NCI-H345 (cell line): ENCODE measurements at regions not wholly inside any gene's neighbourhood (a gene's known extent, or its start where the extent isn't known, plus 50 kb on each side); places are given as distances from the start of the nearest gene placed in this dataset.
"Not testable (repeated sequence)": the region's sequence is repeated elsewhere in the genome, so short reads cannot be mapped to it uniquely, and the experiment has no call there.

ENCODE experiments used
- DNase-seq: peaks from one replicate; lab custom pipeline; 2025; lab: John Stamatoyannopoulos, UW

DNA sequence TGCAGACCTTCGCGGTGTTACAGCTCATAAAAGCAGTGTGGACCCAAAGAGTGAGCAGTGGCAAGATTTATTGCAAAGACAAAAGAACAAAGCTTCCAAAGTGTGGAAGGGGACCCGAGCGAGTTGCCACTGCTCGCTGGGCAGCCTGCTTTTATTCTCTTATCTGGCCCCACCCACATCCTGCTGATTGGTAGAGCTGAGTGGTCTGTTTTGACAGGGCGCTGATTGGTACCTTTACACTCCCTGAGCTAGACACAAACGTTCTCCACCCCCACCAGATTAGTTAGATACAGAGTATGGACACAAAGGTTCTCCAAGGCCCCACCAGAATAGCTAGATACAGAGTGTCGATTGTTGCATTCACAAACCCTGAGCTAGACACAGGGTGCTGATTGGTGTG is 156.2 kb upstream of the GIMD1 start:
- DNase-seq: not testable (repeated sequence)

DNA sequence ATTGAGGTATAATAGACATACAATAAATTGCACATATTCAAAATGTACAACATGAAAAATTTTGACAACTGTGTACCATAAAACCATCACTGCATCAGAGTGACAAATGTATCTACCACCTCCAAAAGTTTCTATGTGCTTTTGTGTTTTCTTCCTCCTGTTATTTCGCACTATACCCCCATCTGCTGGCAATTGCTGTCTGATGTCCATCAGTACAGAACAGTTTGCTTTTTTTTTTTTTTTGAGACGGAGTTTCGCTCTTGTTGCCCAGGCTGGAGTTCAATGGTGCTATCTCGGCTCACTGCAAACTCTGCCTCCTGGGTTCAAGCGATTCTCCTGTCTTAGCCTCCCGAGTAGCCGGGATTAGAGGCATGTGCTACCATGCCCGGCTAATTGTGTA is 154.3 kb upstream of the GIMD1 start:
- no peak for DNase-seq

DNA sequence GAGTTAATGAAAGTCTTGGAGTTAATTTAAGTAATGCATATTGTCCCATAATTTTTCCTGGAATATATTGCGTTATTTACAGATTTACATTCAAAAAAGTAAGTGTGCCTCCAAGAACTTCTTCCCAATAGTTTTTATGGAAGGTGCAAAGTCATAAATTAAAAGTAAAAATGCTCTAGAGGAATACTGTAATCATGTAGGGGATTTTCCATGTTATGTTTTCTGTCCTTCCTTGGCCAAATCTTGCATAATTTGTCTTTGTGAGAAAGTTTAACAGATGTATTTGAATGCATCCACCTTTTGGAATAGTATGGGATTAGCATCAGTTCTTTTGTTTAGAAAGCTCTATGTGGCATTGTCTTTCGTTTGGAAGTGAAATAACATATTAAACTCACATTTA is 144.1 kb upstream of the GIMD1 start:
- DNase-seq: no peak

DNA sequence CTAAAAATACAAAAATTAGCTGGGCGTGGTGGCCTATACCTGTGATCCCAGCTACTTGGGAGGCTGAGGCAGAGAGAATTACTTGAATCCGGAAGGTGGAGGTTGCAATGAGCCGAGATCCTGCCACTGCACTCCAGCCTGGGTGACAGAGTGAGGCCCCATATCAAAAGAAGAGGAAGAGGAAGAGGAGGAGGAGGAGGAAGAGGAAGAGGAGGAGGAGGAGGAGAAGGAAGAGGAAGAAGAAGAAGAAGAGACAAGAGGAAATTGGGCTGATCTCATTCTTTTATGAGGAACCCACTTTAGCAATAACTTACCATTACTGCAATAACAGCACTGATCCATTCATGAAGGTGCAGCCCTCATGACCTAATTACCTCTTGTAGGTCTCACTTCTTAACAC is 138.9 kb upstream of the GIMD1 start:
- DNase-seq: no peak

DNA sequence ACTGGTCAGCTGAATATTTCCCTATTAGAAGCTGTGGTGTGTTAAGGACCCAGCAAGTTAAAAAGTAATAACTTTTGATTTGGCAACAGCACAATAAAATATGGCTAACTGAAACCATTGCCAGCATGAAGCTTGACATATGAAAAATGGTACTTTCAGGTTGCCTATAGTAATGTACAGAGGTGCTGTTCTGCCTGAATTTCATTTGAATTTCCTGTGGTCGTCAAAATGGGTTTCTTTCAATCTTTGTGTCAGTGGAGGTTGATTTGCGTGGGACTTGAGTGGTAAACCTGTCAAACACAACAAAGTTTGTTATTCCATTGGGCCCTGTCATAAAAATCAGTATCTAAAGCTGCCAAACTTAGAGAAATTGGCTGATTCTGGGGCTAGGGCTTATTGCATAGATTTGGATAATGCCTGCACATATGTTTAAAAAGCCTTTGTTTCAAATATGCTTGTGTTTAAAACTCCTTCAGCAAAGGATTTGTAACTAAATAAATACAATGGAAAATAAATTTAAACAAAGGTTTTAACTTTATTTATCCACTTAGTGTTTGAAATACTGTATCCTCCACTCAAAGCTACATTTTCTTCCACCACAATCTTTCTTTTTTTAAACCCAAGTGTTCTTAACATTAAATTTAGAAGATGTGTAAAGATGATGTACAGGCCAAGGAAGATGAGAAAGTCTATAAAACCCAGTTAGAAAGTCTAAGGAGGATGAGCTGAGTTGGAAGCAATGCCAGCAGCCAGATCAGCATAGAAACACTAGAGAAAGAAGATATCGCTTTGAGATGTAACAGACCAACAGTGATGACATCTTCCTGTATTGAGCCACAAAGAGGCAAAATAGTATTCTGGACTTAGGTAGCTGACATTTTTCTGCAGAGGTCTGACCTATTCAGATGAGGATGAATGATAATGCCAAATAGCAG is 134.8 kb upstream of the GIMD1 start:
- DNase-seq: no peak

DNA sequence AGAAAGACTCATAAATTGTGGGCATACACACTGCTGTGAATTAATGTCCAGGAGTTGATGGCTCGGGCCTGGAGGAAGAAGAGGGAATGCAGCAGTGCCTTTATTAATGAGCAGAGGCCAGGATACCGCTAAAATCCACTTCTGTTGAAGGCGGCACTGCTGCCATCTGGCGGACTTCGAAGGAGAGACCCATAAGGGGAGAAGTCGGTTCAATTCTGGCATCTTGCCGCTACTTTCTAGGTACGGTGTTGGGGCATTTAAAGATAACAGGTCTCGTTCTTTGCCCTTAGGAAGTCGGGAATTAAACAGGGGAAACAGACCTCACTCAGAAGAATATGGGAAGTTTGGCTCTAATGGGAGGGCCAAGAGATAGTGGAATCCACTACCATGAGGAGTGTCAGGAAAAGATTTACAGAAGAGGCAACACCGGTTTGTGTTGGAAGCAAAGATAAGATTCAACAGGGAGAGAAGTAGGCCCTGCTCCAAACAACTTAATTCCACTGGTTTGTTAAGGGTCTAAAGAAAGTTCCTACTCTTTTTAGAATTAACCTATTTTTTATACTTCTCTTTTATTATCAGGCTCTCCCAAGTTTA is 133.6 kb upstream of the GIMD1 start:
- DNase-seq: peak; percentile 37

DNA sequence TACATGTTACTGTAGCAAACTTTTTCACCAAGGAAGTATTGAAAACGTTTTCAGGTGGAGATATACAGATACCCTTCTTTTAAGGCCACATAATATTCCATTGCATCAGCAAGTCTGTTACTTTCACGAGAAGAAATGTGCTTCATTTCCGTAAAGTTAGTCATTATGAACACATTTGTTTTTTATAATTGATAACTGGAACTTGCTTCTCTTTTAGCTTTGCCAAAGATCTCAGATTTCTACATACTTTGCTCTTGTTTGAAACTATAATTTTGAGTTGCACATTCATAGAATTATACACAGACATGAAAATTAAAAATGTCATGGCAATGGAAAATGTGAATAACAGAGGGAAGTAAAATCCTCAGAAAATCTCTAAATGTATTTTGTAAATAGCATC is 128.7 kb upstream of the GIMD1 start:
- DNase-seq: no peak

DNA sequence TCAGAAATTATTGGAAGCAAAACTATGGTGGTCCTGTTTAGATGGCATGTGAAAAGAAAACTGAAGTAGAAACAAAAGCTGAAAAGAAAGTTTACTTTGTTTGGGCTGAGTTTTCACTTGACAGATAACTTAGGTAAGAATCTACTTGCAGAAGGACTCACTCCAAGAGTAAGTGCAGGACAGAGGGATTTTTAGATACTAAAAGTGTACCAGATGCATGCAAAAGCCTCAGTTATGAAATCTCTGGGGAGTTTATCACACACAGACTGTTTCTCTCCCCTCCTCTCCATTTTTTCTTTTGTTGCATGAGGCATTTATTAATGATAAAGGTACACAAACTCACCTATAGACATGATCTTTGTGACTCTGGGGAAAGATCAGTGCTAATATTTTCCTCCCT is 127.5 kb upstream of the GIMD1 start:
- no peak for DNase-seq

DNA sequence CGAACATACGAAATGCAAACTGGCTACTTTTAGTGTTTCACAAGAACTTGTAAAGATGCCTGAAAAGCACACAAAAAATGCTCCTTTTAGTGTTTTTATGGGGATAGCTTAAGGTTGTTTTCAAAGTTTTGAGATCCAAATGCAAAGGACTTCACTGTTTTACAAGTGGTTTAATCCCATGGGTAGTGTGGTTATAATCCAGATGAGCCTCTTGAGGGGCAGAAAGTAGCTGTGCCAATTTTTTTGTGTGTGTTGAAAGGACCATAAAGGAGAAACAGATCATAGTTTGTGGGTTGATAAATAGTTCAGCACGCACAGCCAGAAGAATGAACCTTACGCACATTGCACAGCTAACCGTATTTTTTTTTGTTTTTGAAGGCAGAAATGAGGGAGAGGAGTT is 126.9 kb upstream of the GIMD1 start:
- DNase-seq: no peak

DNA sequence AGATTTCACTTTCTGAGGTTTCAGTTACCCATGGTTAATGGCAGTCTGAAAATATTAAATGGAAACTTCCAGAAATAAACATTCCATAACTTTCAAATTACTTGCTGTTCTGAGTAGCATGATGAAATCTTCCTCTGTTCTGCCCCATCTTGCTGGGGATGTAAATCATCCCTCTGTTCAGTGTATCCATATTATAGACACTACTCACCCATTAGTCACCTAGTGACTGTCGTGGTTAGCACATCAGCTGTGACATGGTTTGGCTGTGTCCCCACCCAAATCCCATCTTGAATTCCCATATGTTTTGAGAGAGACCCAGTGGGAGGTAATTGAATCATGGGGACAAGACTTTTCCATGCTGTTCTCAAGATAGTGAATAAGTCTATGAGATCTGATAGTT is 125.5 kb upstream of the GIMD1 start:
- no peak for DNase-seq

DNA sequence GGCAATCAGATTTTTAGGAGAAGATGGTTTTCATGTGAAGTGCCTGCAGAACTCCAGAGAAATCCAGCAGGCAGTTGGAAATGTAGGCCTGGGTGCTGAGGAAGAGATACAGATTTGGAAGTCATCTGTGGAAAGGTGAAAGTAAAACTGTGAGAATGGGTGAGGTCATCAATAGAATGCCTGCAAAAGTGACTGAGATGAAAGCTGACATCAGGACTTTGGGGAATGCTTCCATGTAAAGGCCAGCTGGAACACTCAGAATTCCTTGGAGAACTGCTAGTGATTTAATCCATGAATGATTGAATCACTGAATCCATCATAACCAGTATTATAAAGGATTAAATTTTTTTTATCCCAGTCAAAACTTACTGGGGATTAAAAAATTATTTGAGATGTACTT is 124.5 kb upstream of the GIMD1 start:
- no peak for DNase-seq

DNA sequence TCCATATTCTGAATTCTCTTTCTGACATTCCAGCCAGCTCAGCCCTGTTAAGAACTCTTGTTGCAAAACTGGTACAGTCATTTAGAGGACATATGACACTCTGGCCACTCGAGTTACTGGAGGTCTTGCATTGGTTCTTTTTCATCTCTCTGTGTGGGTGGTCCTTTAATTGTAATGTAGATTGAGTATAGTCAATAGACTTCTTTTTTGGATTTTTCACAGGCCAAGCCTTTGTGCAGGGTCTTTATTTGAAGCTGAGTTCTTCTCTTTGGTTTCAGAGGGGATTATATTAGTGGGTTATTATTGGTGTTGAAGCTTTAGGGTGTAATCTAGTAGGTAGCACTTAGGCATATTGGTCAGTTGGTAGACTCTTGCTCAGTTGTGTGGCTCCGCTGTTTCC is 118.0 kb upstream of the GIMD1 start:
- no peak for DNase-seq

DNA sequence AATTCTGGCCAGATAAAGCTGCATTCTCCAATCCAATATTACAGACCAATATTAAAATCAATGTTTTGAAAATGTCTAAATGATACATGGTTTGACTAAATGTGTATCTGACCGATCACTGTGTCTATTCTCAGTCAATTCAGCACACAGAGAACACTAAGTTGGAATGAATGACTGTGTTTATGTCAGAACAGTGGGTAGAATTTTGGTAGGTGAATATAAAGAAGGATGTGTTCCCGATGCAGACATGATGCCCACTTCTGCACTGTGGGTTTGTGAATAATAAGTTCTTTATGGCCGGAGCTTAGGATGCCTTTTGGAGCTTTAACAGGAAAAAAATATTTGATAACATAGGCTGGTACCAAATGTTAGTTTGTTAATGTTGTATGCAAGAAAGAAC is 113.2 kb upstream of the GIMD1 start:
- DNase-seq: no peak

DNA sequence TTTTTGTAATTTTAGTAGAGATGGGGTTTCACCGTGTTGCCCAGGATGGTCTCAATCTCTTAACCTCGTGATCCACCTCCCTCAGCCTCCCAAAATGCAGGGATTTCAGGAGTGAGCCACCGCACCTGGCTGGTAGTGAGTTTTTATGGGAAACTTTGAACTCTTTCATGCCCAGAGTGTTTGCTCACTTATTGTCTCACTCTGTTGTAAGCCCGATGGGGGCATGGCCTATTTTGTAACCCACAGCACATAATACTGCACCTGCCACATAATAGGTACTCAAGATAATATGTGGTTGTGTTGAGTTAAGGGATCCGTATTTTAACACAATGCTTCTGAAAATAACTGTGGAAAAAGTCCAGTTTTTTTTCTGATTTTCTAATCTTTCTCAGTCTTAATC is 109.6 kb upstream of the GIMD1 start:
- DNase-seq: peak; percentile 32

DNA sequence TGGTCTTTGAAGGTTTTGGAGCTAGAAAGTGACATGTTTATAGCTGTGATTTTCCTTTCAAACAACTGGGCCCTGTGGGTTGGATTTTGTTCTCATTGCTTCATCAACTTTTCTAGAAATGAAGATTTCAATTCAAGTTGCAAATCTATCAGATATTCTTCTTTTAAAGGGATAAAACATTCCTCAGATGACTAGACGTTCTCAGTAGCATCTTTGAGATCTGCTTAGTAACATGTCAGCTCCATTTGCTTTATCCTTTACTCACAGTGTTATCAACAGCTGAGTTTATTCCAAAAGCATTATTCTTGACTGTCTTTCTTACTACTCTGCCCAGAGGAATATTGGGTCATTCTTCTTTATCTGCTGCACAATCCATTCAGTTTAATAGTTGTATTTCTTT is 108.2 kb upstream of the GIMD1 start:
- no peak for DNase-seq

DNA sequence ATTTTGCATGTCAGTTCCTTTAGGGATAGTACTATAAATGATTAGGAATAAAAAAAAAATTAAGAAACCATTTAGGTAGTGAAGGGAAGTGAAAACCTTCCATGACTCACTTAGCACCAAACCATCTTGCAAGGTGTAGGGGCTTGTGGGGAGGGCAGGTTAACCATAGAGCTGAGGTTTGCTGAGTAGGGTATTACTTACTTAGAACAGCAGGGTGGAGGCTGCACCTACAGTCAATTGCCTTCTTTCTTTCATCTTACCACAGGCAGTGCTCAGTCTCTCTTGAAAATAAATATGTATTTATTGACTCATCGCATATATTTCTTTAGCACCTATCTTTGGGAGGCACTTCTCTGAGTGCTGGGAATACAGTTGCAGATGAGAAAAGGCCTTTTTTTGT is 104.9 kb upstream of the GIMD1 start:
- no peak for DNase-seq

DNA sequence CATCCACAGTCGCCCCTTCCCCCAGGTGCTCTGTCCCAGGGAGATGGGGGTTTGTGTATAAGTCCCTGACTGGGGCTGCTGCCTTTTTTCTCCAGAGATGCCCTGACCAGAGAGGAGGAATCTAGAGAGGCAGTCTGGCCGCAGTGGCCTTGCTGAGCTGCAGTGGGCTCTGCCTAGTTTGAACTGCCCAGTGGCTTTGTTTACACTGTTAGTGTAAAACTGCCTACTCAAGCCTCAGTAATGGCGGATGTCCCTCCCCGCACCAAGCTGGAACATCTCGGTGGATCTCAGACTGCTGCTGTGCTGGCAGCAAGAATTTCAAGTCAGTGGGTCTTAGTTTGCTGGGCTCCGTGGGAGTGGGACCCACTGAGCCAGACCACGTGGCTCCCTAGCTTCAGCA is 102.6 kb upstream of the GIMD1 start:
- no peak for DNase-seq

DNA sequence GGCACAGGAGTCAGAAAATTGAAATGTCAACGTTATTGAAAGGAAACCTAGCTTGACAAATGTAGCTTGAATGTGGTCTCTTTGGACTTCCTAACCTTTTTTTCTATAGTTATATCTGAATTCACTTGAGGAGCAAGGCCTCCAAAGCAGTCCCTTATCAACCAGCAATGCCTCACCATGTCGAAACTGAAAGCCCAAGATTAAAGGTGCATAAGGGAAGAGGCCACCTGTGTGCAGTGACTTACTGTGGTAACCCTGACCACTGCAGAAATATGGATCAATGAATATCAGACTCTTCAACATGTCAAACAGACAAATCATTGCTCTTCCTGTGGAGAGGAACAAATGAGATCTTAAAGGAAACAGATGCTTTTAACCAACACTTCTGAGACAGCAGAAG is 95.0 kb upstream of the GIMD1 start:
- no peak for DNase-seq

DNA sequence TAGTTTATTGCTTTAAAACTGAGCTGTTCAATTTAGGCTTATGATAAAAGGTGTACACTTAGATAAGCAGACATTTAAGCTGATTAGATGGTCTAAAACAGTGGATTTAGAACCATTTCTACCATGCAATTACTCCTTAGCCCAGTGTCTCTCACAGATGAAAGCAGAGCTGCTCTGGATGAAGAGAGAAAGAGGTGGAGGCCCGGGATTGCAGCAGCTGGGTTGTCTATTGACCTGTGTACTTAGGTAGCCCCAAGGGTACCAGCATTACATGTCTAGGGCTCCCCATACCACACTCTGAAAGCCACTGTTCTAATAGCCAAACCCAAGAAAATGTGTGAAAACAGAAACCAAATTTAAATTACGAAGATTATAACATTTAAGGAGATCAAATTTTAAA is 86.0 kb upstream of the GIMD1 start:
- DNase-seq: no peak

DNA sequence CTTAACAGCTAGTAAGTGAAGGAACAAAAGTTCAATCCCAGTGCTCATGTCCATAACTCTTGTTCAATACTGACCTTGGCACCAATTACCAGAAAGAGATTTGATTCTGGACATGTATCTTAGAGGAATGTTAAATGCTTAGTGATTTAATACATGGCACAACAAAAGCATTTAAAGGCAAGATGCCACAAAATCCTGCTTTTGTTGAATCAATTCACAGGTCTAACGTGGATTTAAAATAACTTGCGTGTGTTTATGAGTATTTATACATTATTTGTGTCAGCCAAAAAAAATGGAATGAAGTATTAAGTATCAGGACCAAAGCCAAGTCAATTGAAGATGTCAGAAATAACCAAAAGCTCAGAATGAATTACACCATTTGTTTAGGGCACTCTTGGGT is 85.4 kb upstream of the GIMD1 start:
- DNase-seq: no peak

DNA sequence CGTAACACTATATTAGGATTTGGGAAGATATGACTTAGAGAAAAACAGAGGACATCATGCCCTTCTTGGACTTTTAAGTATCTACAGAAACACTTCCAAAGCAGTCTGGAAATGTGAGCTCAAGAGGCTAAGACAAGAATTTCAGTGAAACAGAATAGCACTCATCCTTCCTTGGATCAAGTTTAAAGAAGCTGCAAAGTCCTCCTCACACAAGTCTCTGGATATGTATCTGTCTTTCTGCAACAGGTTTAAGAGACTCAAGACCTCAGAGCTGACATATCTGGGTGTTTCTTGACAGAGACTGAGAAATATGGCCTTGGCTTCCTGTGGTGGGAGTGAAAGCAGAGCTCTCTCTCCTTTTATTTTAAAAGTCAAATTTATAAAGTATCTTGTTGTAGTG is 82.5 kb upstream of the GIMD1 start:
- DNase-seq: no peak

DNA sequence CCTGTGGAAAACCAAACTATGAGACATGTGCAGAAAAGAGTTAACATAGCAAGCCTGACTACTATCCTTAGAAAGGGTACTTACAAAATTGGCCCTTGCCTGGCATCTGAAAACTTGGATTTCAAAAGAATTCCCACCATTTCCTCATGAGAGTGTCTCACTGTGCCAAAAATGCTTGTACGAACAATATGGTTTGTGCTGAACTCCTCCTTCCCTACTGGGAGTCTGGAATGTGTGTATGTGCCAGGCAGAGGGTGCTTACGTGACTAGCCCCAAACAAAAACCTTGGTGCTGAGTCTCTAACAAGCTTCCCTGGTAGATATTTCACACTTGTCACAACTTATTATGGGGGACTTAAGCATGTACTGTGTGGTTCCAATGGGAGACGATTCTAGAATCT is 81.7 kb upstream of the GIMD1 start:
- no peak for DNase-seq

DNA sequence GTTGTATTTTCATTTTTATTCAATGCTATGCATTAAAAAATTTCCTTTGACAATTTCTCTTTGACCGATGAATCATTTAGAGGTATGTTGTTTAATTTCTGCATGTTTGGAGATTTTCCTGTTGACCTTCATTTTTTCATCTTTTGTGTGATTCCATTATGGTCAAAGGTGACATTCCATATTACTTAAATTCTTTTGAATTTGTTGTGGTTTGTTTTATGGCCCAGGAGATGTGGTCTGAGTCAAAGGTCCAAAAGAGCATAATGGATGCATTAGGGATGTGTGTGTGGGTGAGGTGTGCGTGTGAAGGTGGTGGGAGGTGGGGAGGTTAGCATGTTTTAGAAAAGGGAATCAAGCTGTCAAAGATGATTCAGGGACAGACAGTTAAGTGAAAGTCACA is 76.0 kb upstream of the GIMD1 start:
- DNase-seq: no peak

DNA sequence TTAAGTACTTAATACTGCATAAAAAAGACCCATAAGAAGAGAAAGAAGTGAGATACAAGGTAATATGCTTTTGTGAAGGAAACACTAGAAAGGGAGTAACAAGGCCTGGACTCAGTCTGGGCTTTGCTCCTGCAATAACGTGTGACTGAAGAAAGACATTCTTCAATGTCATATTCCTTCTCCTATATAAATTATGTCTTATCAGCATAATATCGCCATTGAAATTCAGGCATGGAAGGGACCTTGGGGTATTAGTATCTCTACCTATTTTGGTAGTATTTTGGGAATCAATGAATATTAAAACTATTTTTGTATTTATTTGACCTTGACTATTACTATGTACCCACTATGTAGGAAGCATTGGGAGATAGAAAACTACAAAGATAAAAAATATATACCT is 62.2 kb upstream of the GIMD1 start:
- no peak for DNase-seq
